T-helper 2 cell (primary cell): ENCODE measurements at regions not wholly inside any gene's neighbourhood (a gene's known extent, or its start where the extent isn't known, plus 50 kb on each side); places are given as distances from the start of the nearest gene placed in this dataset.

Experiments
- DNase-seq, 5 experiments: peaks; one replicate each; pipeline versions ENCODE4 v3.0.0 to v3.0.0-alpha.2; 2012 to 2022

- no peak for DNase-seq
Observed at GRCh38 chr3:159237226-159237625, 435.4 kb downstream of the MFSD1 start.

GRCh38 chr3:159238646-159239045 lies 436.8 kb downstream of the MFSD1 start:
- DNase-seq = no peak

- DNase-seq = no peak
Observed at GRCh38 chr3:159239059-159239458, 437.2 kb downstream of the MFSD1 start.

- DNase-seq = no peak
Observed at GRCh38 chr3:159244933-159245332, 443.1 kb downstream of the MFSD1 start.

GRCh38 chr3:159245871-159246270 lies 444.0 kb downstream of the MFSD1 start:
- DNase-seq = no peak

GRCh38 chr3:159246385-159246784 lies 444.5 kb downstream of the MFSD1 start:
- no peak for DNase-seq

GRCh38 chr3:159249472-159250174 lies 447.8 kb downstream of the MFSD1 start:
- no peak for DNase-seq

GRCh38 chr3:159250961-159251360 lies 449.1 kb downstream of the MFSD1 start:
- no peak for DNase-seq

- no peak for DNase-seq
Observed at GRCh38 chr3:159252274-159252673, 450.4 kb downstream of the MFSD1 start.

GRCh38 chr3:159252772-159253384 lies 451.0 kb downstream of the MFSD1 start:
- DNase-seq = peak in 1 of 5 experiments; percentile 35

- DNase-seq = no peak
Observed at GRCh38 chr3:159253860-159254259, 452.0 kb downstream of the MFSD1 start.

GRCh38 chr3:159257954-159258353 lies 456.1 kb downstream of the MFSD1 start:
- DNase-seq = no peak

GRCh38 chr3:159258934-159259333 lies 457.1 kb downstream of the MFSD1 start:
- DNase-seq = no peak

- DNase-seq = peak in 1 of 5 experiments; percentile 67
Observed at GRCh38 chr3:159260049-159260662, 458.3 kb downstream of the MFSD1 start.

- DNase-seq = peak in 1 of 5 experiments; percentile 20
Observed at GRCh38 chr3:159261333-159261732, 459.5 kb downstream of the MFSD1 start.

GRCh38 chr3:159263750-159264553 lies 462.1 kb downstream of the MFSD1 start:
- DNase-seq = peak in 1 of 5 experiments; percentile 74

- peak in 1 of 5 experiments; percentile 88 for DNase-seq
Observed at GRCh38 chr3:159265705-159266104, 463.9 kb downstream of the MFSD1 start.

GRCh38 chr3:159266779-159267178 lies 464.9 kb downstream of the MFSD1 start:
- DNase-seq = peak in 1 of 5 experiments; percentile 30

- DNase-seq = no peak
Observed at GRCh38 chr3:159271799-159272512, 470.1 kb downstream of the MFSD1 start.

- DNase-seq = peak in 1 of 5 experiments; percentile 90
Observed at GRCh38 chr3:159273070-159273469, 471.2 kb downstream of the MFSD1 start.

- DNase-seq = peak in 1 of 5 experiments; percentile 68
Observed at GRCh38 chr3:159273608-159274007, 471.8 kb downstream of the MFSD1 start.

- no peak for DNase-seq
Observed at GRCh38 chr3:159275741-159276140, 473.9 kb downstream of the MFSD1 start.
